GM19193 (cell line): ENCODE measurements at regions not wholly inside any gene's neighbourhood (a gene's known extent, or its start where the extent isn't known, plus 50 kb on each side); places are given as distances from the start of the nearest gene placed in this dataset.

ENCODE experiments used
- POLR2A ChIP-seq: IDR thresholded peaks from 4 replicates; pipeline ENCODE4 v1.6.1; 2011; ENCODE audit not compliant: insufficient read depth, insufficient read length; ENCODE audit errors: extremely low read depth

DNA sequence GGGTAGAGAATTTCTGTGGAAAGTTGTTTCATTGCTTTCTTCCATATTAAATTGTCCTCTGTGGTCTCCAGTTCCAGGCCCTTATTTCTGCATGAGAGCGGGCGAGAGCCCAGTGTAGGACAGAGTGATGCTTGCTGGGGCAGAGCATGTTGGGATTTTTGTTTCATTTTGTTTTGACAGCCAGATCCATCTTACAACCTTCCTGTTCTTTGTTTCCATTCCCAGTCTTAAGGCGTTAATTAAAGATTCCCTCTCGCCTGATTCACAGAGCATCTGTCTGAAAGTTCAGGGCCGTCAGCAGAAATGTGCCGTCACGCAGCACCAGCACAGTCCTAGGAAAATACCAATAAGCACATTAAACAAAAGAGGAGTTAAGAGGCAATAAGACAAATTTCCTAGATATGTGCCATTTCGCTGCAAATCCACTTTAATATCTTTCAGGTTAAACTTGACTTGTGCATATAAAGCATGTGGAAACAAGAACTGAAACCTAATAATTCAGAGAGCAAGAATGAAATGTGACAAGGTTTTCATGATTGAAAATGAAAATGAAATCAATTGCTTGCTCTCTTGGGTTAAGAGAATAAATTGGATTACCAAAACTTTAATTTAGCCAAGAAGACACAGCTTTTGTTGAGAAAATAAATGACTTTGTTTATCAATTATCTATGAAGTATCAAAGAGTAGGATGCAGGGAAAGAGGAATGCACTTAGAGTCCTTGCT is 210.7 kb upstream of the SLC10A2 start:
- no peak for TF ChIP-seq POLR2A

DNA sequence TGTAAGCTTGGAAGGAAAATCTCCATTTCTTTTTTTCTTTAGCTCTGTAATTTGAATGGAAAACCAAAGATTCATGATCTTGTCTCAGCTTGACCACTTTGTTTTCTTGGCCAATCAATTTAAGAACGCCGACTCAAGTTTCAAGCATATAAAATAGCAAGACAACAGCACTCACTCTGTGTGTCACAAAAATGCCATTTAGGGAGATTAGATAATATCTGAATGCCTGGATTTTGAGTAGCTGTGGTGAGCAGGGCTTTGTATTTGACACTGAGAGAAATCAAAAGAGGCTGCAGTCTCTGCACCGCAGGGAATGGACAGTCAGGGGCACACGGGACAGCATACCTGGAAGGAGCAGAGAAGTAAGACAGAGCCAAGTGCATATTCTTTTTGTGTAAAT is 209.5 kb upstream of the SLC10A2 start:
- no peak for TF ChIP-seq POLR2A

DNA sequence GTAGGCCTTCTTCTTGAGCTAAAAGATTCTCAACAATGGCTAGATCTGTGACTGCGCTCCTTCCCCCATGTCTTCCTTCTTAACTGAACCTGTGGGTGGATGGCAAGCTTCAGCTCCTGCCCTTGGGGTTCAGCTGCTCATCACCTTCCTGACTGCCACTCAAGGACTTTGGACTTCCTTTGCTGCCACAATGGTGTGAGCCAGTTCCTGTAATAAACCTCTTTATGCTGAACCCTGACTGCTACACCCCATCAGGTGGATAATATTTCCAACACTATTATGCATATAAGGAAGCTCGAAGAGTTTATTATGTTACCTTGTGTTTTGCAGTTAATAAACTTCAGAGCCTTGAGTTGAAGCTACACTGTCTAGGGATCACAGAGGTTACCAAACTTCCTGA is 208.9 kb upstream of the SLC10A2 start:
- TF ChIP-seq POLR2A = no peak

DNA sequence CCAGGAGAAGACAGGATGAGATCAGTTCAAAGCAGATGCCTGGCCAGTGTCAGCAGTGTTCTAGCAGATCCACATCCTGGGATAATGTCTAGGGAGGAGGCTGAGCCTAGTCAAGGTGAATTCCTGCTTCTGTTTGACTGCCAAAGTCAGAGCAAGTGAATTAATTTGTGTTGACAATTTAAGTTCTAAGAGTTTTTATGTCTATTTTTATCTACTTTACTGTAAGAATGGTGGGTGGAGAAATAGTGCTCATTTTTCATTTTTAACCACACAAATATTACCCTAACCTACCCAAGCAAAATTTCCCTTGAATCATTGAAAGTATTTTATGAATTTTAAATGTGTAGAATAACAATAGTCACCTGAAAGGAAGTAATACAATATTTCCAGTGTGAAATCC is 207.6 kb upstream of the SLC10A2 start:
- no peak for TF ChIP-seq POLR2A

DNA sequence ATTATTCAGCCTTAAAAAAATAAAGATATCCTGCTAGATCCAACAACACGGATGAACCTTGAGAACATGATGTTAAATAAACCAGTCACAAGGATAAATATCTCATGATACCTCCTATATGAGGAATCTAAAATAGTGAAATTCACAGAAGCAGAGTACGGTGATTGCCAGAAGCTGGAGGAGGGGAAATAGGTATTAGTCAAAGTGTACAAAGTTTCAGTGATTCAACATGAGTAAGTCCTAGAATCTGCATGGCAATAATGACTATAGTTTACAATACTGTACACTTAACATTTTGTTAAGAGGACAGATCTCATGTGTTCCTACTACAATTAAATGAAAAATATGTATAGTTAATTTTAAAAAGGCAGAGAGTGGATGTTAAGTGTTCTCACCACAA is 206.6 kb upstream of the SLC10A2 start:
- TF ChIP-seq POLR2A = no peak

DNA sequence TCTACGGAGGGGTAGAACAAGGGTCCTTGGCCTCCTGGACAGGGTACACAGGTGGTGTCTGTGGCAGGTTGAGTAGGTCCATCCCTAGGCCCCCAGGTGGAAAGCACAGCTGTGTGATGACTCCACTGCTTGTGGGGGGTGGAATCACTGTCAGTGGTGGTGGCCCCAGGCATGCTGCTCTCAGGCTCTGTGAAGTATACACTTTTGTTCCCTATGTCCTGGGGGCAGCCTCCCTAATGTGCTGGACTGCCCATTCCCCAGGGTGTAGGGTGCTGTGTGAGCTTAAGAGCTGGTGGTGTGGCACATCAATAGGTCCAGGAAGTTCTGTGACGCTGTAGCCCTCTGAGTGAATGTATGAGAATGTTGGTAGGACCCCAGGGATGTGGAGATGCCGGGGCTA is 197.2 kb upstream of the SLC10A2 start:
- TF ChIP-seq POLR2A = no peak

DNA sequence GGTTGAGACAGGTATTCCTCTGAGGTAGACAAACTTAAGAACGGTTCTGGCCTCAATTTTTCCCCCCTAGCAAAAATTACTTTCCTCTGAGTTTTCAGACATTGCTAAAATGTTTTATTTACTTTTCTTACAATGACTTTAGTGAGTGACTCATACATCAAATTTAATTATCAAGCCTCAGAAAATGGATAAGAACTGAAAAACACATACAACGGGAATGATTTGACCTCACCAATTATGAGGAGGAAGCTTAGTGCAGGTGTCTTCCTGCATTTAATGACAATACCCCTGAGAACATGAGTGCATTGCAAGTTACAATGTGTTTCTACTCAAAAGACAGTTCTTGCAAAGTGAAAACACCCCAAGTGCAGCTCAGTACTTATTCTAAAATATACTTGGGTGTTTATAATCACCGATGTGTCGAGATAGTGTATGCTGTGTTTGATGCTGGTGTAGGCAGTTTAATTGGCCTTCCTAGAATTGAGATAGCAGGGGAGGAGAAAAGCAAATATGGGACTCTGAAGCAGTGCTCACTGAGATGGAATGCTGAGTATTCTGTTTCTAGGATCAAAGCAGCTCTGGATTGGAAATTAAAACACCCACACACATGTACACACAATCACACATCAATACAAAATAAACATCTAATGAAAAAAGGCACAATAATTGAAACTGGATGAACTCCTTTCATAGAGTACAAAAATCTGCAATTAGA is 189.5 kb upstream of the SLC10A2 start:
- no peak for TF ChIP-seq POLR2A

DNA sequence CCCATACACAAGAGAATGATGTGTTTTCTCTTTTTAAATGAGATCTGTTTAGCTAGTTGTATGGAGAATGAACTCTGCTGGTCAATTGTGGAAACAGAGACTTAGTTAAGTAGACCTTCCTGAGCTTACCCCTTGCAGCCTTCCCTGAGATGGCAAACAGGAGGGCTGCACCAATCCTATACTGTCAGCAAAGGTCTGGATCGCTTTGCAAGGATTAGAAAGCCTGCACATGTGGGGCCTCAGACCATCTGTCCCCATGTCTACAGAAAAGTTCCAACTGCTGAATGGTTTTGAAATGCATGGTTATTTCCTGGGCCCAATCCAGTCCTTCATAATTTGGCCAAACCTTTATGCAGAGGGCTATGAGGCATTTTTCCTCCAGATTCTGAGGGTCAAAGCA is 183.9 kb upstream of the SLC10A2 start:
- TF ChIP-seq POLR2A = no peak

DNA sequence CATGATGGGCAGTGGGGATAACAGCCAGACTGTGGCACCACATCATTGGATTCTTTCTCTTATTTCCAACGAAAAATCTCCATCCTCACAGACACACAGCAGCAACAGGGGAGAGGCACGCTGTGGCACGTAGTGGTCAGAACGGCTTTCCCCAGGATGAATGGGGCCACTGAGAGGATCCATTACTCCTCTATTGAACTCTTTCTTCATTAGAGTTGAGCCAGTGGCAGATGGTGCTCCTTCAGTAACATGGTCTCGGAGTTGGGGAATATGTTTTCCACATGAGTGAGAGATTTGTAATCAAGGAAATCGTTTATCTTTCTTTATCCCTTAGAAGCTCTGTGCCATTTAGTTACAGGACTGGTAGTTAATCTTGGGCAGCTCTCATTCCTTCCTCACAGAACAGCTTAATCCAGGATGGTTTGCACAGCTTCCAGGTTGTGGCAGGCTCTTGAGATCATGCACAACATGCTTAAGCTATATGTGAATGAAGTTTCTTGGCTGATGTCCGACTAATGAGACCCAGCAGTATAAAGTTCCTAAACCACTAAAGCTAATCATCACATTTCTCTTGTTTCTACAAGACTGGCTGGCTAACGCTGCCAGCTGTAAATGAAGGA is 180.5 kb upstream of the SLC10A2 start:
- TF ChIP-seq POLR2A = no peak

DNA sequence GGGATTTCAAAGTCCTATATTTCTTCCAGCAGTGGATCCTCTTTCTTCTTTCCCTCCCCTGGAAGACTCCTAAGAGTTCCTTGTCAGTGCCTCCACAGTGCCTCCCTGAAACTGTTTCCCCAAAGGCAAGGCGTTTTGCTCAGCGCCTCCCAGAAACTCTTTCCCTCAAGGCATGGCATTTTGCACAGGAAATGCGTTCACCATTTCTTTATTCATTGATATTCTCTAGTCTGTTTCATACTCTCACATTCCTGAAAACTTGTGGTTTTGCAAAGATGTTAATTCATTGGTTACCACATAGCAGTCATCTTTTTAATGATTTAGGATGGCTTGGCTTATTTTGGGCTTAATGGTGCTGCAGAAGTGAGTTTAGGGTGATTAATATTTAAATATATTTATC is 177.3 kb upstream of the SLC10A2 start:
- TF ChIP-seq POLR2A = no peak

DNA sequence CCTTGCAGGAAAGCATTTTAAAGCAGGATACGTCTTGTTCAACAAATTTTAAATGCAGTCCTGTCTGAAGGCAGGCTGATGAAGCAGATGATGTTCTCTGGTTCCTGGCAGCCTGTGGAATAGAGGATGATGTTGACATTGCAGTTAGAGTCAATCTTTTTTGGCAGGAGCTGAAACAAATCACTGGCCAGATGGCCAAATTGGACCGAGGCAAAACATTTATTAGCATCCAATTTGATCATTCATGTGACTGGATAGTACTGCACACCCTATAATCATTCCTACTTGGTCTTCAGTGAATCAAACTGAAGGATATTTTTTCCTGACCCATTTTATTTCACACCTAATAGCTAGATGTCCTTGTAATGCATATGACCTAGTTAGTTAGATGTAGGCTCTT is 172.2 kb upstream of the SLC10A2 start:
- no peak for TF ChIP-seq POLR2A

DNA sequence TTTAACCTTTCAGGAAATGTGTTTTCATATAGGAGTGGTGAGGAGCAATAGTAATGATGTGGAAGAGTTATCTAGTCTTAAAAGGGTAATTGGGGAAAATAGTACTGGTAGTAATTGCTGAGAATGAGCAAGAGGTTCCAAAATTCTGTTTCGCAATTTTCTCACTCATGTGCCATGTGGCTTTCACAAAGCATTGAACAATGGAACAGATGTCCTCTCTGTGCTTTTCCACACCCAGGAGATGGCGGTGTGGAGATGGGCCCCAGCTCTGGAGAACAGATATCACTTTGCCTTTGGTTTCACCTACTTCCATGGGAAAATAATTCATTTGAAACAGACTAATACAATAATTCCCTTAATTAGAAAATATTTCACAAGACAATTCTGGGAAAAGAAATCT is 170.0 kb upstream of the SLC10A2 start:
- no peak for TF ChIP-seq POLR2A

DNA sequence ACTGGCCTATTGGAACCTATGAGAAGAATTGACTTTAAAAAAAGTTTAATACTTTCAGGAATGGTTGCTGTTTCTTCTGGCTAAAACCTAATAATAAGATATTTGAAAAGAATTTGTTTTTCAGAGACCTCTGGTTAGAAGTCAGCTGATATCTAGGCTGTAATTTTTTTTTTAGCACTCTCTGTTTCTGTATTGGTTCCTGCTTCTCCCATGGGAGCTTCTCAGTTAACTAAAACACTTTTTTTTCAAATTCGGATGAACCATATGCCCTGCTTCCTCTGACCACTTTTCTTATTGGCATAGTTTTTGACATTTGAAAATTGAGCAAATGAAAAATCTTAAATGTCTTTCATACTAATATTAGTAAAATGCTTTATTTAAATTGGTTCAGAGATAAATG is 163.5 kb upstream of the SLC10A2 start:
- TF ChIP-seq POLR2A = no peak

DNA sequence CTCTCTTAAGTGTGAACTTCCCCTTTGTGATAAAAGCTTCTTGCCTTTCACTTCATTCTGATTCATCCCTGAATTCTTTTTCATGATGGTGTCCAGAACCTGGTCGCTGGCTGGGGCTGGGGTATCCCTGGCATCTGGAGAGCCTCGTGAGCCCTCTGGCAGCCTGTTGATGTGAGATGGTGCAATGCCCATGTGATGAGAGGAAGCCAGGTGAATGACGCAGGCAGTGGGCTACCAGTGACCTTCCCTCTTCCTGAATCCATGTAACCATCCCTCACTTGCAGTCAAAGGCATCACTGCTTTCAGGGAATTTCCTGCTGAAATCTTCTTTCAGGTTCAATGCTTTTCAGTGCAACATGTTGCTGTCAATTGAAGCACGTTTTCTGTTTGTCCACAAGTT is 158.6 kb upstream of the SLC10A2 start:
- no peak for TF ChIP-seq POLR2A

DNA sequence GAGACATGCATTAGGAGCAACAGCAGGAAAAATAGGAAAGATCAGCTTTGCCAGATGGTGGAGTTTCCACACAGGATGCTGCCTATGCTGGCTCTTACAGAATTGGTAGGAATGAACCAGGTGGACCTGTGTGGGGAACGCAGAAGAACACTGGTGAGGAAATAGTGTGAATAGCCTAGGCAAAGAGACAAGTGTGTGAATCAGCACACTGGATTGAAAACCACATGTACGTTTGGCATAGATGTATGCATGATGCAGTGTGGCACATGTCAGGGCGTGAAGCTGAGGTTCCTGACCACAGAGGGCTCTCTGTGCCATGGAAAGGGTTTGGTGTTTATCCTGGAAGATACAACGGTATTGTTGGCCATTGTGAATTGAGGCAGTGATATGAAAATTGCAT is 156.5 kb upstream of the SLC10A2 start:
- TF ChIP-seq POLR2A = no peak

DNA sequence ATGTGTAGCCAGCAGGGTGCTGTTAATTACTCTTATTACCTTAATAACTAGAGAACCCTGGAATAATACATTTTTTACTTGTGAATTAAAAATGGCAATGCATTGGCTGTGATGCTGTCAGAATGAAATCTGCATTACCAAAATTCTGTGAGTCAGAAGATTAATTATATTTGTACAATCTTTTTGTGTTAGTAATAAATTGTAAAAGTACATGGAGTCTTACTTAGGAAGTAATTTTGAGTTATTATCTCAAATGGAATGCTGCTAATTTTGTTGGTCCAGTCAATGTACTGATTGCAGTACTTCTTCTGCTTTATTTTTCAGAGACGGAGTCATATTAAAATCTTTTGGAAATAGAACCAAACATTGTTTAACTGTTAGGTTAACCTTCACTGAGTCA is 152.0 kb upstream of the SLC10A2 start:
- no peak for TF ChIP-seq POLR2A
